ENCODE measurements at regions not wholly inside any gene's neighbourhood (a gene's known extent, or its start where the extent isn't known, plus 50 kb on each side); places are given as distances from the start of the nearest gene placed in this dataset.

GRCh38 chr6:15715060-15715459 lies 52.2 kb upstream of the DTNBP1 start:
- no peak for DNase-seq

DNA sequence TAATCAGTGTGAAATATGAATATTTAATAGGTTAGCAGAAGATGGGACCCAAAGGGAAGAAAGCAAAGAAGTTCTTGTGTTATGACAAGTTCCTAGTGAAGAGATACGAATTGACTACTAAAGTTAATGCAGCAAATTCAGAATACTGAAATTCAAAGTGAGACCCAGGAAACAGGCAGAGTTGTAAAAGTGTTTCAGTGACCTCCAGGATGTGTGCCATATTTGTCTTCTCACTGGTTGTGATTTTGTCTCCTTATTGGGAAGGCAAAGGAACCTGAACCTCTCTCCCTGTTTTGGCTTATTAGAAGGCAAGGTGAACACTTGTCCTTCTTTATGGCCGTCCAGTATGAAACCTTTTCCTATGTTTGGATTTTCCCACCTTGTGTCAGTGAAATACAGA lies 51.8 kb upstream of the DTNBP1 start:
- DNase-seq, result no peak

DNA sequence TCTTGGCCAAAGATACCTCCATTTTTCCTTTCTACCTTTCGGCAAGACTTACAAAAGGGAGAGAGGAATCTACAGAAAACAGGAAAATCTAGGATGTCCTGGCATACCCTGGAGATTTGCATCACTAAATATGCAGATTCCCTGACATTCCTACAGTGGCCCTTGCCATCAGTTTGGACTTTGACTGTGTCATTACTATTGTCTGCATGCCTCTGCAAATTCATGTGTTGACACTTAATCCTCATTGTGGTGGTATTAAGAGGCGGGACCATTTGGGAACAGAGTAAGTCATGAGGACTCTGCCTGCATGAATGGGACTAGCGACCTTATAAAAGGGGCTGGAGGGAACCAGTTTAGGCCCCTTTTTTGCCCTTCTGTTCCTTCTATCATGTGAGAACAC lies 50.5 kb upstream of the DTNBP1 start:
- no peak for DNase-seq

DNA sequence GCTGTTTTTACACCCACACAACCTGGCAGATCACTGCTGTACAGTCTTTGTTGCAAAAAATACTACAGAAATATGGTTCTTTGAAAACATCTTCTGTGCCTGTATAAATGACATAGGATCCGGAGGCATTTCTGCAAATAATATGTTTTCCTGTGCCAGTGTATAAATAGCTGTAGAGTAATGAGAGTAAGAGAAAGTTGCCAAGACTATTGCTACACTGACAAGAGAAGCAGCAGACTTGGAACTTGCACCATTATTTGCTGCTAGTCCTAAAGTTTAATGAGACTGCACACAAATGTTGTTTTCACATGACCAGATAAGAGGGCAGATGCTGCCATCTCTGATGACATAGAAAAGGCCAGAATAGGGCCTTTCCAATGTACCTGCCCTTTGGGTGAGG lies 50.0 kb upstream of the DTNBP1 start:
- no peak for DNase-seq
